RPMI8226 (cell line): ENCODE measurements at regions not wholly inside any gene's neighbourhood (a gene's known extent, or its start where the extent isn't known, plus 50 kb on each side); places are given as distances from the start of the nearest gene placed in this dataset.

Source experiments
- DNase-seq: peaks from one replicate; pipeline ENCODE4 v3.0.0-alpha.2; 2015

DNA sequence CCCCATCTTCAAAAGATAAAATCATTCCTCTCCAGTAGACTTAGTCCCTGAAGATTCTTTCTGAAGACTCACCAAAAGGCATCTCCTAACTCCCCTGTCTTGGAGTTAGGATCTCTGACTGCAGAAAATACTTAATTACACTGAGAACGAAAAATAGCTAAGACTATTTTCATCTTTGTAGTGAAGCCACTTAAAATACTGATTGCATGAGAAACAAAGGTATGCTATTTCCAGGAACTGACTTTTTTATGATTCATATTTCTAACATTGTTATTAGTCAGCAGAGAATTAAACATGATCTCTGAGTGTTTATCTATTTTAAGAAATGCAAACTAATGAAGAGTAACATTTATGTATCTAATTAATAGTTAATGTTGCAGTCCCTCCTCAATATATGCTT is 71.8 kb upstream of the NR3C2 start:
- no peak for DNase-seq

DNA sequence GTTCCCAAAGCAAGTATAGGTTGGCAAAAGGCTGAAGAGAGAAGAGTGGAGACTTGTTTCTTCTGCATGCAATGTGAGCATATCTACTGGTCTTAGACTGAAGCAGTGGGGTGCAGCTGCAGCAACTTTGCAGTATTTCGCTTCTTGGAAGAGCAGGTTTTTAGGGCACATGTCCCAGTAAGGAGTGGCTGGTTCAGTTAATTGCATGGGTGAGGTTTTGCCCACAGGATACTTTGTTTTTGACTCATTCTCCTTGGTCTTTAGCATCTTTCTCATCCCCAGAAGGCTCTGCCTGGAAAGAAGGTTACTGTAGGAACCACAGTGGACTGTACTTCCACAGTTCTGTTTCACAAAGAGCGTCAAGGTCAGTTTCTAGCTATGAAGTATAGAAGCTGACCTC is 68.0 kb upstream of the NR3C2 start:
- DNase-seq: no peak

DNA sequence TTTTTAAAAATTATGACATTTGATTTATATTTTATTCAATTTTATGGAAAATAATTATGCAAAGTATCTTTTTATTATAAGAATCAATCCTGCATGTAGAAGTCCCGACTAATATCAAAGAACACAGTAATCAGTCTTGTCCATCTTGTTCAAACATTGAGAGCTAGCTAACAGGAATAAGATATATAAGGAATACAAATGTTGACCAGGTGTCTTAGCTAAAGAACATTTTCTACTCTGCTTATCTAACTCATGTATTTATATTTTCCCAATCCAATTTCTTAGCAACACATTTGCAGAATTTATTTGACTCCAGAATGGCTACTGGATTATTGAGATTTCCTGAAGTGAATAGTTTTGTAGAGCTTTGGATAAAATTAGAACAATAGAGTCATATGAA is 61.5 kb upstream of the NR3C2 start:
- no peak for DNase-seq

GRCh38 chr4:148497258-148497657 is 55.0 kb upstream of the NR3C2 start:
- DNase-seq: no peak

GRCh38 chr4:148495463-148495862 is 53.2 kb upstream of the NR3C2 start:
- no peak for DNase-seq
